Duodenal mucosa (tissue), 2 donors: ENCODE measurements at regions not wholly inside any gene's neighbourhood (a gene's known extent, or its start where the extent isn't known, plus 50 kb on each side); places are given as distances from the start of the nearest gene placed in this dataset.

ENCODE experiments used
- H3K27ac ChIP-seq: one replicate; pipeline ENCODE4 v1.7.0; 2013; ENCODE audit warnings: low read depth, low read length
- H3K27me3 ChIP-seq, 2 donors: one replicate each; pipeline ENCODE4 v1.7.0; 2013; ENCODE audit warnings: low read length in 2 of 2, control low read depth in 1 of 2; ENCODE audit not compliant: insufficient read depth in 2 of 2, control insufficient read depth in 1 of 2
- H3K36me3 ChIP-seq, 2 donors: one replicate each; pipeline ENCODE4 v1.7.0; 2013; ENCODE audit warnings: low read length in 2 of 2, control low read depth in 1 of 2; ENCODE audit not compliant: insufficient read depth in 2 of 2, control insufficient read depth in 1 of 2
- H3K4me1 ChIP-seq, 2 donors: one replicate each; pipeline ENCODE4 v1.7.0; 2013; ENCODE audit warnings: low read length in 2 of 2, control low read depth in 1 of 2; ENCODE audit not compliant: insufficient read depth in 2 of 2, control insufficient read depth in 1 of 2
- H3K4me3 ChIP-seq, 2 donors: one replicate each; pipeline ENCODE4 v1.7.0; 2013; ENCODE audit warnings: low read length in 2 of 2, low read depth in 1 of 2
- H3K9ac ChIP-seq, 2 donors: one replicate each; pipeline ENCODE4 v1.7.0; 2013; ENCODE audit warnings: low read length in 2 of 2, low read depth in 1 of 2
- H3K9me3 ChIP-seq, 2 donors: one replicate each; pipeline ENCODE4 v1.7.0; 2013; ENCODE audit warnings: low read length in 2 of 2, control low read depth in 1 of 2; ENCODE audit not compliant: control insufficient read depth in 1 of 2

DNA sequence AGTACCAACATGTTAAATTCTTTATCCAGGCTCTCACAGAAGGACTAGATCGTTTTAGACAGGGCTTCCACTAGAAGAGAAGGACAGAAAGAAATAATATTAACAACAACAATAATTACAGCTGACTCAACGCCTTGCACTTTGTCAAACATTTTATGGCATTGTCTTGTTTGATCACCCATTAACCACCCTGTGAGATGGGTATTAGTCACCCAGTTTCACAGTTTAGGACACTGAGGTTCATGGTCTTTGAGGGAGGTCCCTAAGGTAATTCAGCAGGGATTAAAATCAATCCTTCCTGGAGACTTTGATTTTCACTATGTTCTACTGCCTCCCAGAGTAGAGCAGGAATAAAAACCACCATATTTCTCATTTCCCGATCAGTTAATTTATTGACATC lies 51.4 kb upstream of the BNC2 start:
- no peaks in the 10 kb centered on the region for H3K27me3 ChIP-seq
- H3K27ac ChIP-seq: no peak overlapping the region
- no peaks in the 10 kb centered on the region for H3K9me3 ChIP-seq
- no peak overlapping the region for H3K9ac ChIP-seq
- H3K4me1 ChIP-seq: no peaks in the 10 kb centered on the region
- H3K4me3 ChIP-seq: no peak overlapping the region
- H3K36me3 ChIP-seq: no peaks in the 10 kb centered on the region
